ENCODE measurements at regions not wholly inside any gene's neighbourhood (a gene's known extent, or its start where the extent isn't known, plus 50 kb on each side); places are given as distances from the start of the nearest gene placed in this dataset.

DNA sequence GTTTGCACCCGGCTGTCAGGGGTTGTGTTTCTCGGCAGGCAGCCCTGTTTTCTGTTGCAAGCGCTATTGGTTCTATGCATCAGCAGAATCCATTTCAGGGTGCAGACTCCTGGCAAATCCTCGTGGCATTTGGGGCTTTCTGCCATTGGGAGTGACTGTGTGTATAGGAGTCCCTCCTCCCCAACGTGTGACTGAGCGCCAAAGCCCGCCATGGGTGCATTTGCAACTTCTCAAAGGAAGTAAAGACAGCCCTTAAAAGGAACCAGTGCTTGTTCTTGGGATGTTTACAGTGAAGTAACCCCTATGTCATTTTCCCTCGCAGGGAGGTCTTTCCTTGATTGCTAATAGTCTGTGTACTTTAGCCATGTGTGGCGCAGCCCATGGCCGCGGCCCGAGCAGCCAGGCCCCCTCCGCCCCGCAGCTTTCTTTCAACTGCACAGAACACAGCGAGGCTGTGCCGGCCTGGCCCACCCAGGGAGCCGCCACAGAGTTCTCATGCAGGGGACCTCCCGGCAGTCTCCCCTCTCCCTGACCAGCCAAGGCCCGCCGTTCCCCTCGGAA is 175.6 kb downstream of the HSD17B3 start:
- no peak overlapping the region for H3K4me3 ChIP-seq (ENCODE audit: low read depth, low read length)
- DNase-seq (ENCODE audit: low read depth), result no peak
- TF ChIP-seq, protein P1, sequence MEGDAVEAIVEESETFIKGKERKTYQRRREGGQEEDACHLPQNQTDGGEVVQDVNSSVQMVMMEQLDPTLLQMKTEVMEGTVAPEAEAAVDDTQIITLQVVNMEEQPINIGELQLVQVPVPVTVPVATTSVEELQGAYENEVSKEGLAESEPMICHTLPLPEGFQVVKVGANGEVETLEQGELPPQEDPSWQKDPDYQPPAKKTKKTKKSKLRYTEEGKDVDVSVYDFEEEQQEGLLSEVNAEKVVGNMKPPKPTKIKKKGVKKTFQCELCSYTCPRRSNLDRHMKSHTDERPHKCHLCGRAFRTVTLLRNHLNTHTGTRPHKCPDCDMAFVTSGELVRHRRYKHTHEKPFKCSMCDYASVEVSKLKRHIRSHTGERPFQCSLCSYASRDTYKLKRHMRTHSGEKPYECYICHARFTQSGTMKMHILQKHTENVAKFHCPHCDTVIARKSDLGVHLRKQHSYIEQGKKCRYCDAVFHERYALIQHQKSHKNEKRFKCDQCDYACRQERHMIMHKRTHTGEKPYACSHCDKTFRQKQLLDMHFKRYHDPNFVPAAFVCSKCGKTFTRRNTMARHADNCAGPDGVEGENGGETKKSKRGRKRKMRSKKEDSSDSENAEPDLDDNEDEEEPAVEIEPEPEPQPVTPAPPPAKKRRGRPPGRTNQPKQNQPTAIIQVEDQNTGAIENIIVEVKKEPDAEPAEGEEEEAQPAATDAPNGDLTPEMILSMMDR (IDR thresholded peaks at IDR 0.05; ENCODE audit: insufficient read depth, low read length), result no peak

DNA sequence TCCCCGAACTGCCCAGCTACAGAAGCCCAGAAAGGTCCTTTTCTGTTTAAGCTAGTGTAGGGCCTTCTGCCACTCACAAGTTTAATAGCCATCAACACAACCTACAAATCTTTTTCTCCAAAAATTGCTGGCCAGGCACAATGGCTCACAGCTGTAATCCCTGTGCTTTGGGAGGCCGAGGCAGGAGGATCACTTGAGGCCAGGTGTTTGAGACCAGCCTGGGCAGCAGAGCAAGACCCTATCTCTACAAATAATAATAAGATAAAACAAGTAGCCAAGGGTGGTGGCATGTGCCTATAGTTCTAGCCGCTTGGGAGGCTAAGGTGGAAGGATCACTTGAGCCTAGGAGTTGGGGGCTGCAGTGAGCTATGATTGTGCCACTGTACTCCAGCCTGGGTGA is 176.4 kb downstream of the HSD17B3 start:
- DNase-seq (ENCODE audit: low read depth), result no peak
- TF ChIP-seq, protein P1 (IDR thresholded peaks at IDR 0.05; ENCODE audit: insufficient read depth, low read length), result no peak
- no peak overlapping the region for H3K4me3 ChIP-seq (ENCODE audit: low read depth, low read length)

DNA sequence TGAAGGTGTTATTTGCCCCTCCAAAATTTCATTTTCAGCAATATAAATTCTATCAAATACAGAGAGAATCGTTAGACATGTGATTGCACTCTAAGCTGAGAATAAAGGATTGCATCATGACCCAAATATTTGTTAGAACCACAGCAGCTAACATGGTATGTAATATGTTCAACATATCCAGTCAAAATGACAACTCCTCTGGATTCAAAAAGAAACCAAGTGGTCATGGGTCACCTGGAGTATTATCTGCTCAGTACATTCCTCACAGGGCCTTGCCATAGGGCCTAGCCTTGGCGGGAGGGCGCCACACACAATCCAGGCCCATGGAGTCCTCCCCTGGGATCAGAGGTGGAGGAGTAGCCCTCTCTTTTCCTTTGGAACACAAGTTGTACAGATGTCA is 179.2 kb downstream of the HSD17B3 start:
- no peak overlapping the region for H3K4me3 ChIP-seq (ENCODE audit: low read depth, low read length)
- peak; percentile 37 for DNase-seq (ENCODE audit: low read depth)
- TF ChIP-seq, protein P1 (IDR thresholded peaks at IDR 0.05; ENCODE audit: insufficient read depth, low read length), result no peak

DNA sequence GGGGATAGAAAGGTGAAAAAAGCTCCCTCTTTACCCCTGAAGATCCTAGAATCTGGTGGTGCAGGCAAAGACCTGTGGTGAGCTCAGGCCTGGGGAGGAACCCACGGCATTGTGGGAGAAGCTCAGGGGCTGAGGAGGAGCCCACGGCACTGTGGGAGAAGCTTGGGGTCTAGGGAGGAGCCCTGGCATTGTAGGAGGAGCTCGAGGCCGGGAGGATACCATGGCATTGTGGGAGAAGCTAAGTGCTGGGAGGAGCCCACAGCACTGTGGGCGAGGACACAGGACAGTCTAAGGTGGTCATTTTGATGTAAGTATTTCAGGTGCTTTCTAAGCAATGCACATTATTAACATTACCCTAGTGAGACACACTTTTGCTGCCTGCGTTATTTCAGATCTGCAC is 179.7 kb downstream of the HSD17B3 start:
- TF ChIP-seq, protein P1 (IDR thresholded peaks at IDR 0.05; ENCODE audit: insufficient read depth, low read length), result no peak
- no peak for DNase-seq (ENCODE audit: low read depth)
- no peak overlapping the region for H3K4me3 ChIP-seq (ENCODE audit: low read depth, low read length)

DNA sequence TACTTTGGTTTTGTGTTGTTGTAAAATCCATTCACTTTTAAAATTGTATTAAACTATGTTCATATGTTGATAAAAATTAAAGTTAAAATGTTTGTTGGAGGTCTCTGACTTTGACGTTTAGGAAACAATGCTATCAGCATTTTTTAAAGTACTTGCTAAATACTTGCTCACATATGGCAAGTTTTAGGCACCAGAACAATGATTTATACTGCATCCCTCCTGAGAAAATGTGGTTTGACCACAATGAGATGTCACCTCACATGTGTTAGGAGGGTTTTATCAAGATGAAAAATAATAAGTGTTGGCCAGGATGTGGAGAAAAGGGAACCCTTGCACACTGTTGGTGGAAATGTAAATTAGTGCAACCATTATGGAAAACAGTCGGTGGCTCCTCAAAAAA is 180.8 kb downstream of the HSD17B3 start:
- no peak overlapping the region for H3K4me3 ChIP-seq (ENCODE audit: low read depth, low read length)
- TF ChIP-seq, protein P1 (IDR thresholded peaks at IDR 0.05; ENCODE audit: insufficient read depth, low read length), result no peak
- DNase-seq (ENCODE audit: low read depth), result no peak

DNA sequence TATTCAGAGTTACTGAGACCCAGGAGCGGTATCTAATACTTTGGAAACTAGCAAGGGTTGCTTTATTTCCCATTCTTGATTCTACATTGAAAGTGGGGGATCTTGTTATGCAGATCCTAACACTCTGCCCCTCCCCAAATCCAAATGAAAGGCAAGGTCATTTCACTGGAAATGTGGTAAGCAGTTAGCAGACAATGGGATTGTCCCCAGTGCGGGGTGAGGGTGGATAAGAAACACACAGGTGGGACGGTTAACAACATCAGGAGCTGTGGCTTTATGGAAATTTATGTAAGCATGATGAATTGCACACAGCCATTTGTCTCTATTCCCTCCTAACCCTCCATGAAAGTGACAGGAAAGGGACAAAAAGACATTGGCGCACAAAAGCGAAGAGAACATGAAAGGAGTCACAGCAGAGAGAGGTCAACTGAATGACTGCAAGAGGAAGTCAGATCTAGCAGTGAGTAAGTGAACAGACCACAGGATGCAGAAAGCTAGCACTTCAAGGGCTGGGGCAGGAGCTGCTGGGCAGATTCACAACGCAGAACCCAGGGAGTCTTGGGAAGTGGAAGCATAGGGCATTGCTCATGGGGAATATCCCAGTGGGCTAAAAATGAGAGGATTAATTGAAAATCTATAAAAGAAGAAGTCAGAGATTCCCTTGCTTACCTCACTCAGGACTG is 184.4 kb downstream of the HSD17B3 start:
- no peak overlapping the region for H3K4me3 ChIP-seq (ENCODE audit: low read depth, low read length)
- DNase-seq (ENCODE audit: low read depth), result no peak
- TF ChIP-seq, protein P1 (IDR thresholded peaks at IDR 0.05; ENCODE audit: insufficient read depth, low read length), result no peak
